Naive B cell (primary cell): ENCODE measurements at regions not wholly inside any gene's neighbourhood (a gene's known extent, or its start where the extent isn't known, plus 50 kb on each side); places are given as distances from the start of the nearest gene placed in this dataset.

Experiments
- ATAC-seq, 2 donors: fragments of 150-1000 bp; cut with Tn5 transposase; 2 replicates each; pipeline ENCODE4 v1.10.0; 2021; ENCODE audit warnings: low read depth in 2 of 2, mild to moderate bottlenecking in 2 of 2, moderate library complexity in 2 of 2
- DNase-seq: peaks from one replicate; pipeline ENCODE4 v3.0.0; 2022
- H3K27ac Mint-ChIP-seq, 6 donors: one replicate each; pipeline ENCODE4 v1.8.0; 2020 to 2022; ENCODE audit warnings: mild to moderate bottlenecking in 6 of 6, mixed read lengths in 6 of 6, moderate library complexity in 5 of 6, inconsistent platforms in 2 of 6
- H3K27me3 Mint-ChIP-seq, 3 donors: one replicate each; pipeline ENCODE4 v1.8.0; 2021 to 2022; ENCODE audit warnings: mixed read lengths in 3 of 3, mild to moderate bottlenecking in 1 of 3
- H3K36me3 Mint-ChIP-seq, 2 donors: one replicate each; pipeline ENCODE4 v1.8.0; 2020 to 2022; ENCODE audit warnings: mixed read lengths in 2 of 2, inconsistent platforms in 1 of 2, mild to moderate bottlenecking in 1 of 2
- H3K4me1 Mint-ChIP-seq, 3 donors: one replicate each; pipeline ENCODE4 v1.8.0; 2020 to 2022; ENCODE audit warnings: mixed read lengths in 3 of 3, inconsistent platforms in 1 of 3, mild to moderate bottlenecking in 1 of 3, moderate library complexity in 1 of 3
- H3K4me3 Mint-ChIP-seq, 8 donors: one replicate each; pipeline ENCODE4 v1.8.0; 2020 to 2022; ENCODE audit warnings: mild to moderate bottlenecking in 8 of 8, mixed read lengths in 8 of 8, moderate library complexity in 8 of 8, inconsistent platforms in 2 of 8
- H3K9me3 Mint-ChIP-seq, 7 donors: one replicate each; pipeline ENCODE4 v1.8.0; 2020 to 2022; ENCODE audit warnings: mixed read lengths in 7 of 7, mild to moderate bottlenecking in 5 of 7, inconsistent platforms in 2 of 7, moderate library complexity in 1 of 7

DNA sequence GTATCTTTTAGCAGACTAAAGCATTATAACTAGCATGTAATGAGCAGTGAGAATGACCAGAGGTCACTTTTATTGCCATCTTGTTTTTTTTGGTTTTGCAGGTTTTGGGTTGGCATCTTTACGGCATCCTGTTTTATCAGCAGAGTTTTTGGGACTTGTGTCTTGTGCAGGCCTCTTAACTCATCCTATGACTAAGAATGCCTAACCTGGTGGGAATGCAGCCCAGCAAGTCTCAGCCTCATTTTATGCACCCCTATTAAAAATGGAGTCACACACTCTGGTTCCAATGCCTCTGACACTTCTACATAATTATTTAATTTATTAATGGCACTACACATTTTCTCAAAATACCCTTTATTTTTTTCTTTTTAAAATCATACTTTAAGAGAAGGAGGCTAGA lies 726.5 kb upstream of the RIOK2 start:
- no peak overlapping the region for H3K4me3 Mint-ChIP-seq
- ATAC-seq (no peak), DNase-seq (no peak)
- no peaks in the 10 kb centered on the region for H3K4me1 Mint-ChIP-seq
- H3K27me3 Mint-ChIP-seq: no peaks in the 10 kb centered on the region
- H3K36me3 Mint-ChIP-seq: no peaks in the 10 kb centered on the region
- H3K9me3 Mint-ChIP-seq: peaks cover 0 to 14% (median 12%) of the 10 kb centered on the region in 7 donors
- H3K27ac Mint-ChIP-seq: no peak overlapping the region

DNA sequence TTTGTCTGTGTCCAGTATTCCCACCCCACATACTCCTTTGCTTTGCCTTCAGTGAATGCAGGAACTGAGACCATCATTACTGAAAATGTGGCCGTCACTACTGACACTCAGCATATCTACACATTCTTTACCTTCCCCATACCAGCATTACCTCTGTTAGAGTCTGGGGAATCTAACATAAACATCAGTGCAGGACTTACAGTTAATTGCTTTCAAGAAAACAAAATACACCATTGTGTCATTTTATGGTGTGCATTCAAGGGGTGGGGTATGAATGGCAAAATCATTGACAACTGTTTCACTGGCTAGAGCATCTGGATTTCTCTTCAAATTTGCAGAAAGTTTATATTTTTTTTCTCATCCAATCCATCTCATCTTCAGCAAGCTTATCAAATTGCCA lies 731.4 kb upstream of the RIOK2 start:
- H3K9me3 Mint-ChIP-seq: peaks cover 0 to 3% (median 0%) of the 10 kb centered on the region in 7 donors
- DNase-seq (no peak), ATAC-seq (no peak)
- no peaks in the 10 kb centered on the region for H3K27me3 Mint-ChIP-seq
- H3K4me3 Mint-ChIP-seq: no peak overlapping the region
- H3K27ac Mint-ChIP-seq: no peak overlapping the region
- H3K4me1 Mint-ChIP-seq: no peaks in the 10 kb centered on the region
- H3K36me3 Mint-ChIP-seq: no peaks in the 10 kb centered on the region

- ATAC-seq (no peak), DNase-seq (no peak)
- Mint-ChIP-seq H3K4me3 (no peak overlapping the region), H3K36me3 (no peaks in the 10 kb centered on the region), H3K4me1 (no peaks in the 10 kb centered on the region), H3K27me3 (no peaks in the 10 kb centered on the region), H3K9me3 (peaks cover 0 to 3% (median 0%) of the 10 kb centered on the region in 7 donors), H3K27ac (no peak overlapping the region)
Measured at GRCh38 chr5:97915106-97915505, 732.1 kb upstream of the RIOK2 start.

- Mint-ChIP-seq H3K4me1 (no peaks in the 10 kb centered on the region), H3K36me3 (no peaks in the 10 kb centered on the region), H3K27me3 (no peaks in the 10 kb centered on the region), H3K9me3 (peaks cover 0 to 5% (median 0%) of the 10 kb centered on the region in 7 donors), H3K27ac (peak overlapping the region in 1 of 6 donors; percentile 30), H3K4me3 (no peak overlapping the region)
- DNase-seq (no peak), ATAC-seq (no peak)
Measured at GRCh38 chr5:97918057-97918456, 735.0 kb upstream of the RIOK2 start.

DNA sequence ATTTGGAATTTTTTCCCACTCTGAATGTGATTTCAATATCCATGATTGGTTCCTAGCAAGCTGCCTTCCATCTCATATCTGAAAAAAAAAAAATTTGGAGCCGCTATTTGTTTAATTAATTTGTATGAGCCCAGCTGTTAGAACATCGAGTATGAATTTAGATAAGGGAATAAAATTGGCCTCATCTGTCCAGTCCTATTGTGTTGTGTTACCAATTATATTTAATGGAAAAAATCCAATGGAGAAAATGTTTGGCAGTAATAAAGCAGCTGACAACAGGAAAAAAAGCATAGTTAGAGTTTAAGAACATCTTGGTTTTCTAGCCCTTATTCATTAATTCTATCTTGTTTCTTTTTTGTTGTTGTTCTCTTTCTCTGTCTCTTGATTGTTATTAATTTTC lies 735.6 kb upstream of the RIOK2 start:
- Mint-ChIP-seq H3K4me1 (no peaks in the 10 kb centered on the region), H3K27ac (no peak overlapping the region), H3K27me3 (no peaks in the 10 kb centered on the region), H3K4me3 (no peak overlapping the region), H3K9me3 (peaks cover 0 to 5% (median 0%) of the 10 kb centered on the region in 7 donors), H3K36me3 (no peaks in the 10 kb centered on the region)
- no peak for DNase-seq
- ATAC-seq: no peak

DNA sequence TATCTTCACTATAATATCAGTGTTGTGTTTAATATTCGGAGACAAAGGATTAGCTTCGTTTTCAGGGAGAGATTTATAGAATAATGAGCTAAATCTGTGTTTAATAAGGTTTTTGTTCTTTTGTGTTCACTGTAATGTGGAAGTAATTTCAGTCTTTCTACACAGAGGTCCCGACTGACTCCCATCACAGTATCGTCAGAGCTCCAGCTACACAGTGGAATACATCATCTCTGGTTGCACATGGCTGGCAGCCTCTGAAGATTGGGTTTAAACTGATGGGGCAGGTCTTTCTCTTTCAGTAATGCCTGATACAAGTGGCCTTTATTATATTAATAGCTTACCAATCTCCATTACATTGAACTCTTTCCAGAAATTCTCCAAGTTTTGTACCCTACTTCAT lies 736.7 kb upstream of the RIOK2 start:
- H3K4me3 Mint-ChIP-seq: no peak overlapping the region
- peaks cover 0 to 5% (median 0%) of the 10 kb centered on the region in 7 donors for H3K9me3 Mint-ChIP-seq
- H3K4me1 Mint-ChIP-seq: peaks cover 0 to 7% (median 0%) of the 10 kb centered on the region in 3 donors
- H3K36me3 Mint-ChIP-seq: no peaks in the 10 kb centered on the region
- DNase-seq (no peak), ATAC-seq (no peak)
- no peak overlapping the region for H3K27ac Mint-ChIP-seq
- no peaks in the 10 kb centered on the region for H3K27me3 Mint-ChIP-seq

DNA sequence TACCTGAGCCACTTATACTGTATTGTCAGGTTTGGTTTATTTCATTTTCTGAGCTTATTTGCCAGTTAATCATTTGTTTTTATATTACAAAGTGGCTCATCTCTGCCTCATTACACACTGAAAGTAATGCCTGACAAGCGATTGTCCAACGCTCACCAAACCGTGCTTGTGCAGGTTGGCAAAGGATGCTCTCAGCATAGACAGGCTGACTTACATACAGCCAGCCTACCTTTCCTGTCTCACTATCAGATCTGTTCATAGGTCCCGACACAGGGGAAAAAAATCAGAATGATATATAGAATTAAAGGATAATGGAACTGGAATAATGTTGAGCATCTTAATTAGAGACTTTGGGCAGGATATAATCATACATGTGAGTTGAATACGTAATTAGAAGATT lies 739.7 kb upstream of the RIOK2 start:
- DNase-seq (no peak), ATAC-seq (no peak)
- no peak overlapping the region for H3K27ac Mint-ChIP-seq
- no peaks in the 10 kb centered on the region for H3K36me3 Mint-ChIP-seq
- peaks cover 0 to 4% (median 1%) of the 10 kb centered on the region in 7 donors for H3K9me3 Mint-ChIP-seq
- H3K4me3 Mint-ChIP-seq: no peak overlapping the region
- peaks cover 0 to 13% (median 0%) of the 10 kb centered on the region in 3 donors for H3K4me1 Mint-ChIP-seq
- no peaks in the 10 kb centered on the region for H3K27me3 Mint-ChIP-seq

DNA sequence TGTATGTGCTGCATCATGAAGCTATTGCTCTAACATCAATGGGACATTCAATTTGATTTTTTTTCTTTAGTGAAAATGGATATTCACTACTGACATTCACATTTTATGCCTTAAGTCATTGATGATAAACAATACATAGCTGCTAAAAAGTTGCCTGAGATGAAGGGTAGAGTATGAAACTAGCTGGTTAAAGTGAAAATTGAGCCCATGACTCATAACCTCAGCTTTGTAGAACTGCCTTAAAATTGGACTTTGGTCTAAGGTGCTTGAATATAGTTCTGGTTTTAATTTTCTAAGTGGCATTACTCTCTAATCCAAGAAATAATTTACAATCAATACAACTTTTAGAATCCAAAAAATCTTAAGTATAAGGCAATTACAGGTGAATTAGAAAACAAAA lies 740.4 kb upstream of the RIOK2 start:
- Mint-ChIP-seq H3K4me1 (peaks cover 0 to 13% (median 0%) of the 10 kb centered on the region in 3 donors), H3K9me3 (peaks cover 0 to 4% (median 1%) of the 10 kb centered on the region in 7 donors), H3K4me3 (no peak overlapping the region), H3K27ac (no peak overlapping the region), H3K36me3 (no peaks in the 10 kb centered on the region), H3K27me3 (no peaks in the 10 kb centered on the region)
- ATAC-seq (no peak), DNase-seq (no peak)

DNA sequence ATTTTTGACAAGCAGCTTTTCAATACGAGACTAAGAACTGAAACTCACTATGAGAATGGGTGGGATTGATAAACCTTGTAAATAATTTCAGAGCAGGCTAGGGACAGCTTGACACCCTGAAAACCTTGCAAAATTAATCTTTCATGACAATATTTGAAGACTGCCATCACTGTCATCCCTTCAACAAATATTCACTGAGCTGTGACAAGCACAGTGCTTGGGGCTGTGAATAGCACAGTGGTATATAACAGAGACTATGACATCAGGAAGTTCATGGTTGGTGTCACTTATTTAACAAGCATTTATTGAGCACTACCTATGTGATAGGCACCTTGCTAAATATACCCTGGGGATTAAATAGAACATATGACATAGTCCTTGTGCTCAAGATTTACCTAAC lies 741.0 kb upstream of the RIOK2 start:
- Mint-ChIP-seq H3K4me3 (no peak overlapping the region), H3K27ac (peak overlapping the region in 1 of 6 donors; percentile 50), H3K4me1 (peaks cover 0 to 13% (median 0%) of the 10 kb centered on the region in 3 donors), H3K36me3 (no peaks in the 10 kb centered on the region), H3K27me3 (no peaks in the 10 kb centered on the region), H3K9me3 (peaks cover 0 to 4% (median 1%) of the 10 kb centered on the region in 7 donors)
- ATAC-seq (no peak), DNase-seq (no peak)

GRCh38 chr5:97929383-97929782 lies 746.3 kb upstream of the RIOK2 start:
- DNase-seq (no peak), ATAC-seq (no peak)
- H3K4me3 Mint-ChIP-seq: no peak overlapping the region
- H3K36me3 Mint-ChIP-seq: no peaks in the 10 kb centered on the region
- H3K27me3 Mint-ChIP-seq: no peaks in the 10 kb centered on the region
- H3K27ac Mint-ChIP-seq: no peak overlapping the region
- H3K4me1 Mint-ChIP-seq: peaks cover 0 to 10% (median 0%) of the 10 kb centered on the region in 3 donors
- H3K9me3 Mint-ChIP-seq: peaks cover 0 to 4% (median 1%) of the 10 kb centered on the region in 7 donors

- Mint-ChIP-seq H3K9me3 (peaks cover 0 to 5% (median 4%) of the 10 kb centered on the region in 7 donors), H3K27ac (no peak overlapping the region), H3K4me1 (no peaks in the 10 kb centered on the region), H3K36me3 (no peaks in the 10 kb centered on the region), H3K27me3 (no peaks in the 10 kb centered on the region), H3K4me3 (no peak overlapping the region)
- ATAC-seq (no peak), DNase-seq (no peak)
Measured at GRCh38 chr5:97931829-97932228, 748.8 kb upstream of the RIOK2 start.

GRCh38 chr5:97936231-97936630 lies 753.2 kb upstream of the RIOK2 start:
- Mint-ChIP-seq H3K9me3 (peaks cover 0 to 19% (median 3%) of the 10 kb centered on the region in 7 donors), H3K27me3 (no peaks in the 10 kb centered on the region), H3K36me3 (no peaks in the 10 kb centered on the region), H3K4me1 (no peaks in the 10 kb centered on the region), H3K4me3 (no peak overlapping the region), H3K27ac (no peak overlapping the region)
- ATAC-seq: no peak
- DNase-seq: no peak

DNA sequence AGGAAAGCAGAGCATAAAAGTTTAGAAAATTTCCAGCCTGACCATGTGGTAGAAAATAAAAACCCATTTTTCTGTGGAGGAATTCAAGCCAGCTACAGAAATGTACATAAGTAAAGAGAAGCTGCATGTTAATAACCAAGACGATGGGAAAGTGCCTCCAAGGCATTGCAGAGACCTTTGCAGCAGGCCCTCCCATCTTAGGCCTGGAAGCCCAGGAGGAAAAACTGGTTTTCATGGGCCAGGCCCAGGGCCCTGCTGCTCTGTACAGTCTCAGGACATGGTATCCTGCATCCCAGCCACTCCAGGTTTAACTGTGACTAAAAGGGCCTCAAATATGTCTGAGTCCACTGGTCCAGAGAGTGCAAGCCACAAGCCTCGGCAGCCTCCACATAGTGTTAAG lies 754.8 kb upstream of the RIOK2 start:
- Mint-ChIP-seq H3K27me3 (no peaks in the 10 kb centered on the region), H3K27ac (no peak overlapping the region), H3K4me3 (no peak overlapping the region), H3K4me1 (no peaks in the 10 kb centered on the region), H3K36me3 (no peaks in the 10 kb centered on the region), H3K9me3 (peaks cover 0 to 19% (median 3%) of the 10 kb centered on the region in 7 donors)
- ATAC-seq: no peak
- DNase-seq: no peak

- H3K36me3 Mint-ChIP-seq: no peaks in the 10 kb centered on the region
- DNase-seq (no peak), ATAC-seq (no peak)
- H3K27me3 Mint-ChIP-seq: no peaks in the 10 kb centered on the region
- H3K9me3 Mint-ChIP-seq: peaks cover 0 to 10% (median 0%) of the 10 kb centered on the region in 7 donors
- no peaks in the 10 kb centered on the region for H3K4me1 Mint-ChIP-seq
- H3K4me3 Mint-ChIP-seq: no peak overlapping the region
- no peak overlapping the region for H3K27ac Mint-ChIP-seq
Measured at GRCh38 chr5:97943036-97943435, 760.0 kb upstream of the RIOK2 start.

DNA sequence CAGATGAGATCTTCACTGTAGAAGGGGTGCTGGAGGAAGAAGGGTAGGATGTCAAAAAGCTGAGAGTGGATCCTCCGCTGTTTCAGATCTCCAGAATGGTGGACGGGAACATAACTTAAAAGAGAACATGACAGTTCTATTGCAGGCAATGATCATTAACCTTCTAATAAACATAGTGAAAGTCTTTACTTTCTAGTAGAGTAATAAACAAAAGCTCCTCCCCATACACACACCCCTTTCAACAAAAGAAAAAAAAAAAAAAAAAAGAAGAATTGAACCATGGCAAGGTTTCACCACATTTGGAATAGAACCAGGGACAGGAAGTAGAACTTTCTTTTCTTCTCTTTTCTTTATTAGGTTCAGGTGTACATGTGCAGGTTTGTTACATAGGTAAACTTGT lies 768.1 kb upstream of the RIOK2 start:
- ATAC-seq: no peak
- Mint-ChIP-seq H3K4me1 (no peaks in the 10 kb centered on the region), H3K36me3 (no peaks in the 10 kb centered on the region), H3K27ac (no peak overlapping the region), H3K4me3 (no peak overlapping the region), H3K27me3 (no peaks in the 10 kb centered on the region), H3K9me3 (peaks cover 2 to 35% (median 10%) of the 10 kb centered on the region in 7 donors)
- DNase-seq: no peak
